H9 (cell line): ENCODE measurements at regions not wholly inside any gene's neighbourhood (a gene's known extent, or its start where the extent isn't known, plus 50 kb on each side); places are given as distances from the start of the nearest gene placed in this dataset.

Experiments used
- DNase-seq: peaks from one replicate; pipeline ENCODE4 v3.0.0-alpha.2; 2017
- H2AFZ ChIP-seq: one replicate; pipeline ENCODE4 v1.6.1; 2013; ENCODE audit warnings: mild to moderate bottlenecking, low read length, control low read depth, moderate library complexity
- H2AK5ac ChIP-seq: 2 replicates; pipeline ENCODE4 v1.6.1; 2013; ENCODE audit warnings: low read length, control low read depth, mixed read lengths; ENCODE audit not compliant: insufficient read length
- H2BK120ac ChIP-seq: one replicate; pipeline ENCODE4 v1.6.1; 2013; ENCODE audit warnings: low read depth, mild to moderate bottlenecking, low read length, control low read depth, inconsistent platforms; ENCODE audit not compliant: poor library complexity, severe bottlenecking
- H2BK12ac ChIP-seq: 2 replicates; pipeline ENCODE4 v1.6.1; 2013; ENCODE audit warnings: low read length, control low read depth, mixed read lengths, low read depth; ENCODE audit not compliant: insufficient read length
- H2BK15ac ChIP-seq: 2 replicates; pipeline ENCODE4 v1.6.1; 2013; ENCODE audit warnings: low read depth, low read length, control low read depth
- H2BK20ac ChIP-seq: one replicate; pipeline ENCODE4 v1.6.1; 2013; ENCODE audit warnings: low read depth, mild to moderate bottlenecking, low read length, control low read depth, inconsistent platforms; ENCODE audit not compliant: poor library complexity, severe bottlenecking
- H2BK5ac ChIP-seq: 2 replicates; pipeline ENCODE4 v1.6.1; 2013; ENCODE audit warnings: low read length, control low read depth, mixed read lengths; ENCODE audit not compliant: insufficient read length
- H3K14ac ChIP-seq: 2 replicates; pipeline ENCODE4 v1.6.1; 2013; ENCODE audit warnings: low read length, control low read depth; ENCODE audit not compliant: insufficient read depth
- H3K18ac ChIP-seq: 2 replicates; pipeline ENCODE4 v1.6.1; 2013; ENCODE audit warnings: low read depth, mild to moderate bottlenecking, mixed read lengths, low read length, control low read depth; ENCODE audit not compliant: insufficient read length
- H3K23ac ChIP-seq: 2 replicates; pipeline ENCODE4 v1.6.1; 2013; ENCODE audit warnings: low read length, control low read depth, mixed read lengths, low read depth; ENCODE audit not compliant: insufficient read length
- H3K23me2 ChIP-seq: 2 replicates; pipeline ENCODE4 v1.6.1; 2013; ENCODE audit warnings: low read depth, mild to moderate bottlenecking, mixed read lengths, low read length, control low read depth; ENCODE audit not compliant: insufficient read length, poor library complexity, severe bottlenecking
- H3K27ac ChIP-seq: 2 replicates; pipeline ENCODE4 v1.5.1; 2013; ENCODE audit warnings: low read length, control low read depth, mixed read lengths, low read depth; ENCODE audit not compliant: insufficient read length
- H3K27me3 ChIP-seq: 2 replicates; pipeline ENCODE4 v1.6.1; 2013; ENCODE audit warnings: low read length, control low read depth, inconsistent platforms; ENCODE audit not compliant: insufficient read depth
- H3K4ac ChIP-seq: 2 replicates; pipeline ENCODE4 v1.6.1; 2013; ENCODE audit warnings: low read depth, mild to moderate bottlenecking, control low read depth, inconsistent platforms, low read length, moderate library complexity
- H3K4me1 ChIP-seq: 2 replicates; pipeline ENCODE4 v1.6.1; 2013; ENCODE audit warnings: low read length, control low read depth, inconsistent platforms; ENCODE audit not compliant: insufficient read depth
- H3K4me2 ChIP-seq: 2 replicates; pipeline ENCODE4 v1.6.1; 2013; ENCODE audit warnings: low read length, control low read depth, mixed read lengths; ENCODE audit not compliant: insufficient read length, insufficient read depth
- H3K56ac ChIP-seq: 2 replicates; pipeline ENCODE4 v1.6.1; 2013; ENCODE audit warnings: low read depth, mild to moderate bottlenecking, mixed read lengths, low read length, control low read depth; ENCODE audit not compliant: insufficient read length
- H3K79me1 ChIP-seq: 2 replicates; pipeline ENCODE4 v1.6.1; 2013; ENCODE audit warnings: low read depth, mild to moderate bottlenecking, moderate library complexity, low read length, control low read depth, inconsistent platforms; ENCODE audit not compliant: insufficient read depth, poor library complexity, severe bottlenecking
- H3K79me2 ChIP-seq: 2 replicates; pipeline ENCODE4 v1.6.1; 2013; ENCODE audit warnings: low read length, control low read depth, inconsistent platforms; ENCODE audit not compliant: insufficient read depth
- H3K9ac ChIP-seq: 2 replicates; pipeline ENCODE4 v1.6.1; 2013; ENCODE audit warnings: low read length, control low read depth, mixed read lengths; ENCODE audit not compliant: insufficient read length; ENCODE audit errors: extremely low read depth
- H3K9me3 ChIP-seq: one replicate; pipeline ENCODE4 v1.6.1; 2013; ENCODE audit warnings: low read depth, low read length, inconsistent platforms; ENCODE audit not compliant: control insufficient read depth
- H3T11ph ChIP-seq: one replicate; pipeline ENCODE4 v1.6.1; 2013; ENCODE audit warnings: mild to moderate bottlenecking, low read length, control low read depth, inconsistent platforms
- H4K20me1 ChIP-seq: one replicate; pipeline ENCODE4 v1.6.1; 2013; ENCODE audit not compliant: control insufficient read depth, insufficient read length, insufficient read depth
- H4K5ac ChIP-seq: 2 replicates; pipeline ENCODE4 v1.6.1; 2013; ENCODE audit warnings: low read depth, mild to moderate bottlenecking, mixed read lengths, low read length, control low read depth; ENCODE audit not compliant: insufficient read length
- H4K8ac ChIP-seq: replicated peaks from 2 replicates; pipeline ENCODE4 v1.6.1; 2013; ENCODE audit warnings: low read length, control low read depth, mixed read lengths, low read depth; ENCODE audit not compliant: insufficient read length
- H4K91ac ChIP-seq: 2 replicates; pipeline ENCODE4 v1.6.1; 2013; ENCODE audit warnings: low read depth, mild to moderate bottlenecking, moderate library complexity, mixed read lengths, low read length, control low read depth; ENCODE audit not compliant: insufficient read length
- H3K27ac Mint-ChIP-seq, 3 experiments: 2 replicates in 2 of 3; 3 replicates in 1 of 3; pipeline ENCODE4 v1.8.0; 2020 to 2021; ENCODE audit warnings: mixed read lengths in 3 of 3, mild to moderate bottlenecking in 1 of 3, moderate library complexity in 1 of 3
- H3K27me3 Mint-ChIP-seq: 2 replicates; pipeline ENCODE4 v1.8.0; 2021; ENCODE audit warnings: low read depth, mild to moderate bottlenecking, moderate library complexity, mixed read lengths
- H3K36me3 Mint-ChIP-seq, 3 experiments: 2 replicates in 2 of 3; 3 replicates in 1 of 3; pipeline ENCODE4 v1.8.0; 2020 to 2021; ENCODE audit warnings: low read depth in 3 of 3, mixed read lengths in 3 of 3; ENCODE audit not compliant: insufficient read depth in 1 of 3
- H3K4me1 Mint-ChIP-seq, 2 experiments: 2 replicates each; pipeline ENCODE4 v1.8.0; 2020; ENCODE audit warnings: mixed read lengths in 2 of 2
- H3K4me3 Mint-ChIP-seq, 2 experiments: 2 replicates in 1 of 2; 3 replicates in 1 of 2; pipeline ENCODE4 v1.8.0; 2020 to 2021; ENCODE audit warnings: mild to moderate bottlenecking in 2 of 2, mixed read lengths in 2 of 2, moderate library complexity in 1 of 2
- H3K9me3 Mint-ChIP-seq, 2 experiments: 2 replicates in 1 of 2; 3 replicates in 1 of 2; pipeline ENCODE4 v1.8.0; 2020; ENCODE audit warnings: mild to moderate bottlenecking in 2 of 2, mixed read lengths in 2 of 2, moderate library complexity in 1 of 2
- CTCF ChIP-seq: fragments of 200-600 bp; sonication (generic); conservative IDR thresholded peaks from 3 replicates; pipeline ENCODE4 v1.8.0; 2021; ENCODE audit warnings: antibody characterized with exemption, mild to moderate bottlenecking
- WGBS: extraction: QIAGEN DNeasy Blood & Tissue Kit; methylation state at CpG from one replicate; pipeline ENCODE4 v1.1.7; 2013; ENCODE audit warnings: missing lambda C conversion rate, low lambda C conversion rate, mixed read lengths; ENCODE audit not compliant: insufficient read length; ENCODE audit errors: extremely low coverage; 5-methylcytosine and 5-hydroxymethylcytosine counted together

GRCh38 chr10:61589547-61590243 is 73.0 kb upstream of the CABCOCO1 start:
- no CpG with 5 or more reads among the region's 5 CpGs for WGBS
- Histone ChIP-seq H3K4ac (no peak overlapping the region), H3K56ac (no peak overlapping the region), H3K23ac (no peak overlapping the region), H3K27me3 (no peaks in the 10 kb centered on the region), H3K23me2 (no peaks in the 10 kb centered on the region), H3K79me2 (no peaks in the 10 kb centered on the region), H2BK5ac (no peak overlapping the region), H3K4me1 (peaks cover 7% of the 10 kb centered on the region; the same call in 1 of the 2 replicates), H3K14ac (no peak overlapping the region), H2BK12ac (no peak overlapping the region), H3K27ac (no peak overlapping the region), H2BK120ac (no peak overlapping the region), H3K79me1 (no peaks in the 10 kb centered on the region), H3K18ac (no peak overlapping the region), H3K9ac (no peak overlapping the region), H4K91ac (no peak overlapping the region), H2AFZ (no peak overlapping the region), H3K9me3 (no peaks in the 10 kb centered on the region), H4K20me1 (no peaks in the 10 kb centered on the region), H2BK20ac (no peak overlapping the region), H3K4me2 (no peak overlapping the region), H2AK5ac (no peak overlapping the region), H4K8ac (no peak overlapping the region), H4K5ac (no peak overlapping the region), H2BK15ac (no peak overlapping the region), H3T11ph (no peak overlapping the region)
- TF ChIP-seq CTCF = no peak
- no peak for DNase-seq
- Mint-ChIP-seq H3K27me3 (no peaks in the 10 kb centered on the region), H3K4me3 (no peak overlapping the region), H3K36me3 (0 out of 7 replicates have a peak, but pooled peaks cover 0 to 2% (median 0%) of the 10 kb centered on the region in 3 experiments), H3K9me3 (no peaks in the 10 kb centered on the region), H3K27ac (no peak overlapping the region), H3K4me1 (peaks cover 20 to 21% of the 10 kb centered on the region in 2 experiments)
